Endodermal cell (in vitro differentiated cells): ENCODE measurements at regions not wholly inside any gene's neighbourhood (a gene's known extent, or its start where the extent isn't known, plus 50 kb on each side); places are given as distances from the start of the nearest gene placed in this dataset.

Experiments used
- DNase-seq: peaks from one replicate; pipeline ENCODE4 v3.0.0-alpha.2; 2017
- H3K27ac ChIP-seq: 2 replicates; pipeline ENCODE4 v1.5.1; 2013; ENCODE audit warnings: mild to moderate bottlenecking, low read depth, low read length, moderate library complexity
- H3K27me3 ChIP-seq: 2 replicates; pipeline ENCODE4 v1.6.1; 2013; ENCODE audit warnings: mild to moderate bottlenecking, low read length, moderate library complexity; ENCODE audit not compliant: insufficient read depth, control insufficient read depth, poor library complexity, severe bottlenecking
- H3K36me3 ChIP-seq: 2 replicates; pipeline ENCODE4 v1.7.0; 2013; ENCODE audit warnings: mild to moderate bottlenecking, low read length, moderate library complexity; ENCODE audit not compliant: control insufficient read depth, insufficient read depth
- H3K4me1 ChIP-seq: one replicate; pipeline ENCODE4 v1.7.0; 2013; ENCODE audit warnings: low read length; ENCODE audit not compliant: control insufficient read depth, insufficient read depth
- H3K4me3 ChIP-seq: 2 replicates; pipeline ENCODE4 v1.5.1; 2013; ENCODE audit warnings: mild to moderate bottlenecking, low read length, moderate library complexity
- H3K9ac ChIP-seq: 2 replicates; pipeline ENCODE4 v1.6.1; 2013; ENCODE audit warnings: mild to moderate bottlenecking, low read length, moderate library complexity; ENCODE audit not compliant: poor library complexity, severe bottlenecking; ENCODE audit errors: extremely low read depth
- H3K9me3 ChIP-seq: 2 replicates; pipeline ENCODE4 v1.6.1; 2013; ENCODE audit warnings: mild to moderate bottlenecking, low read length, moderate library complexity; ENCODE audit not compliant: control insufficient read depth
- H3K27ac Mint-ChIP-seq: 2 replicates; pipeline ENCODE4 v1.8.0; 2020; ENCODE audit warnings: mixed read lengths
- H3K27me3 Mint-ChIP-seq: 2 replicates; pipeline ENCODE4 v1.8.0; 2021; ENCODE audit warnings: mild to moderate bottlenecking, mixed read lengths; ENCODE audit not compliant: insufficient read depth
- H3K36me3 Mint-ChIP-seq: 2 replicates; pipeline ENCODE4 v1.8.0; 2020; ENCODE audit warnings: low read depth, mixed read lengths
- H3K4me1 Mint-ChIP-seq: 2 replicates; pipeline ENCODE4 v1.8.0; 2020; ENCODE audit warnings: mixed read lengths
- H3K4me3 Mint-ChIP-seq: 2 replicates; pipeline ENCODE4 v1.8.0; 2020; ENCODE audit warnings: mild to moderate bottlenecking, moderate library complexity, mixed read lengths
- H3K9me3 Mint-ChIP-seq: 2 replicates; pipeline ENCODE4 v1.8.0; 2020; ENCODE audit warnings: mild to moderate bottlenecking, mixed read lengths
- CTCF ChIP-seq: fragments of 200-600 bp; sonication (generic); conservative IDR thresholded peaks from 2 replicates; pipeline ENCODE4 v1.5.0; 2021; ENCODE audit warnings: antibody characterized with exemption, mild to moderate bottlenecking
- WGBS, 2 experiments: methylation state at CpG; one replicate each; pipeline versions ENCODE4 v1.1.5 to v1.1.7; 2013; ENCODE audit warnings: missing lambda C conversion rate in 2 of 2, mixed read lengths in 1 of 2; ENCODE audit not compliant: insufficient coverage in 1 of 2, insufficient read length in 1 of 2; 5-methylcytosine and 5-hydroxymethylcytosine counted together

GRCh38 chr20:51958099-51959065 is 156.1 kb upstream of the SALL4 start:
- H3K9ac ChIP-seq = no peak overlapping the region
- Mint-ChIP-seq H3K27me3 (no peaks in the 10 kb centered on the region), H3K36me3 (peaks cover 3% of the 10 kb centered on the region), H3K4me1 (peaks cover 41% of the 10 kb centered on the region), H3K4me3 (peak overlapping the region; percentile 23), H3K9me3 (peaks cover 4% of the 10 kb centered on the region), H3K27ac (no peak overlapping the region)
- no peaks in the 10 kb centered on the region for H3K27me3 ChIP-seq
- H3K27ac ChIP-seq = peak overlapping the region; percentile 54
- H3K4me1 ChIP-seq = peaks cover 13% of the 10 kb centered on the region
- no peaks in the 10 kb centered on the region for H3K36me3 ChIP-seq
- DNase-seq = no peak
- WGBS, 2 experiments = 48 to 67% methylated on average over 8 to 10 of the region's 11 CpGs
- no peak for TF ChIP-seq CTCF
- H3K9me3 ChIP-seq = no peaks in the 10 kb centered on the region
- peak overlapping the region; percentile 51 for H3K4me3 ChIP-seq

- Histone ChIP-seq H3K4me3 (no peak overlapping the region), H3K4me1 (peaks cover 8% of the 10 kb centered on the region), H3K27me3 (no peaks in the 10 kb centered on the region), H3K9me3 (no peaks in the 10 kb centered on the region), H3K36me3 (no peaks in the 10 kb centered on the region), H3K27ac (no peak overlapping the region), H3K9ac (no peak overlapping the region)
- no peak for DNase-seq
- Mint-ChIP-seq H3K4me3 (no peak overlapping the region), H3K27ac (no peak overlapping the region), H3K27me3 (no peaks in the 10 kb centered on the region), H3K36me3 (peaks cover 3% of the 10 kb centered on the region), H3K9me3 (peaks cover 4% of the 10 kb centered on the region), H3K4me1 (peaks cover 26% of the 10 kb centered on the region)
- no peak for TF ChIP-seq CTCF
- 88 to 100% methylated on average over 2 to 3 of the region's 3 CpGs for WGBS, 2 experiments
These were observed 153.4 kb upstream of the SALL4 start for GRCh38 chr20:51955756-51956155.

GRCh38 chr20:51953731-51954340 is 151.5 kb upstream of the SALL4 start:
- peaks cover 3% of the 10 kb centered on the region for H3K36me3 Mint-ChIP-seq
- Histone ChIP-seq H3K9me3 (no peaks in the 10 kb centered on the region), H3K9ac (no peak overlapping the region), H3K27ac (no peak overlapping the region), H3K4me1 (peaks cover 4% of the 10 kb centered on the region), H3K27me3 (no peaks in the 10 kb centered on the region), H3K36me3 (no peaks in the 10 kb centered on the region), H3K4me3 (no peak overlapping the region)
- H3K27ac Mint-ChIP-seq = peak overlapping the region; percentile 12
- H3K4me1 Mint-ChIP-seq = peaks cover 10% of the 10 kb centered on the region
- DNase-seq = no peak
- no peaks in the 10 kb centered on the region for H3K27me3 Mint-ChIP-seq
- H3K9me3 Mint-ChIP-seq = peaks cover 4% of the 10 kb centered on the region
- 86 to 90% methylated on average over 5 to 8 of the region's 8 CpGs for WGBS, 2 experiments
- no peak overlapping the region for H3K4me3 Mint-ChIP-seq
- no peak for TF ChIP-seq CTCF
